Heart left ventricle (tissue), 16 donors: ENCODE measurements at regions not wholly inside any gene's neighbourhood (a gene's known extent, or its start where the extent isn't known, plus 50 kb on each side); places are given as distances from the start of the nearest gene placed in this dataset.

Source experiments
- ATAC-seq, 4 donors: fragments of 200-7000 bp; cut with Tn5 transposase; one replicate each; pipeline ENCODE4 v1.9.1; 2020 to 2022; ENCODE audit warnings: moderate library complexity in 4 of 4, mild to moderate bottlenecking in 3 of 4, moderate number of reproducible peaks in 1 of 4
- DNase-seq, 5 donors: peaks; one replicate each; pipeline ENCODE4 v3.0.0-alpha.2; 2020
- H3K27ac ChIP-seq, 12 donors: fragments of 200-600 bp; sonication (generic) in 4 of 12; one replicate each; pipeline versions ENCODE4 v1.5.0 to v1.8.0; 2016 to 2022; ENCODE audit warnings: mild to moderate bottlenecking in 2 of 12
- H3K27me3 ChIP-seq, 9 donors: fragments of 200-600 bp; sonication (generic) in 2 of 9; one replicate each; pipeline versions ENCODE4 v1.5.1 to v1.8.0; 2016 to 2022; ENCODE audit warnings: mild to moderate bottlenecking in 3 of 9
- H3K36me3 ChIP-seq, 9 donors: fragments of 200-600 bp; sonication (generic) in 2 of 9; one replicate each; pipeline versions ENCODE4 v1.5.0 to v1.8.0; 2018 to 2022; ENCODE audit warnings: mild to moderate bottlenecking in 2 of 9
- H3K4me1 ChIP-seq, 12 donors: fragments of 200-600 bp; sonication (generic) in 4 of 12; one replicate each; pipeline versions ENCODE4 v1.5.0 to v1.8.0; 2016 to 2022; ENCODE audit warnings: mild to moderate bottlenecking in 3 of 12
- H3K4me3 ChIP-seq, 12 donors: fragments of 200-600 bp; sonication (generic) in 4 of 12; one replicate each; pipeline versions ENCODE4 v1.5.0 to v1.8.0; 2017 to 2022; ENCODE audit warnings: mild to moderate bottlenecking in 9 of 12, moderate library complexity in 4 of 12
- H3K9me3 ChIP-seq, 12 donors: fragments of 200-600 bp; sonication (generic) in 4 of 12; one replicate each; pipeline versions ENCODE4 v1.5.0 to v1.8.0; 2016 to 2022; ENCODE audit warnings: mild to moderate bottlenecking in 1 of 12
- POLR2A ChIP-seq, 2 donors: fragments of 450-650 bp; IDR thresholded peaks; one replicate each; pipeline ENCODE4 v1.6.1; 2017; ENCODE audit warnings: antibody characterized with exemption in 2 of 2, mild to moderate bottlenecking in 2 of 2, moderate library complexity in 2 of 2
- WGBS, 4 donors: extraction: QIAGEN DNeasy Blood & Tissue Kit in 2 of 4; methylation state at CpG; one replicate each; pipeline versions ENCODE4 v1.1.5 to v1.1.7; 2013 to 2018; 5-methylcytosine and 5-hydroxymethylcytosine counted together
- intact Hi-C, 10 donors: fragments of 100-400 bp; cut with DNase I; formaldehyde crosslinking; loops; one replicate each; pipeline versions ENCODE4 v1.11.1 to v1.14.2; 2022
- TF ChIP-seq, protein P1 (sequence below), 12 donors: fragments of 200-600 bp; sonication (generic) in 4 of 12; IDR thresholded peaks; one replicate each; pipeline versions ENCODE4 v1.5.0 to v1.8.0; 2018 to 2022; ENCODE audit warnings: antibody characterized with exemption in 12 of 12, mild to moderate bottlenecking in 5 of 12
- donor health status: ischemic (EF 13 %, LVEDD 7.1; RV severe dilation, severe dysfunction).
- donor health status: healthy with polysubstance abuse.
- donor health status: DM: no; HTN: yes; CAD: no.
- donor health status: DM: no; HTN: no; CAD: no.
- donor health status: ischemic (EF 25% LVEDD 6.9; RV normal size, moderate dysfunction).
- donor health status: ischemic (EF 25% LVEDD 5.7; RV mildly dilated, moderate dysfunction).
- donor health status: healthy.
- donor health status: DM: yes; HTN: yes; CAD: no.
- donor health status: ischemic (EF 35%, LVEDD 5.7; RV mildly dilated, moderate dysfunction).
- donor health status: nonischemic (EF 11% LVEDD 7.7; RV severe dilation, severe dysfunction).
- donor health status: DM: yes; HTN: yes; CAD: no.
- donor health status: PGD.
- donor health status: ischemic (EF 29% LVEDD 5.4; RV normal size, mild dysfunction).
- donor health status: nonischemic (EF 23%, LVEDD 6.1; RV moderate dilation, normal function).

DNA sequence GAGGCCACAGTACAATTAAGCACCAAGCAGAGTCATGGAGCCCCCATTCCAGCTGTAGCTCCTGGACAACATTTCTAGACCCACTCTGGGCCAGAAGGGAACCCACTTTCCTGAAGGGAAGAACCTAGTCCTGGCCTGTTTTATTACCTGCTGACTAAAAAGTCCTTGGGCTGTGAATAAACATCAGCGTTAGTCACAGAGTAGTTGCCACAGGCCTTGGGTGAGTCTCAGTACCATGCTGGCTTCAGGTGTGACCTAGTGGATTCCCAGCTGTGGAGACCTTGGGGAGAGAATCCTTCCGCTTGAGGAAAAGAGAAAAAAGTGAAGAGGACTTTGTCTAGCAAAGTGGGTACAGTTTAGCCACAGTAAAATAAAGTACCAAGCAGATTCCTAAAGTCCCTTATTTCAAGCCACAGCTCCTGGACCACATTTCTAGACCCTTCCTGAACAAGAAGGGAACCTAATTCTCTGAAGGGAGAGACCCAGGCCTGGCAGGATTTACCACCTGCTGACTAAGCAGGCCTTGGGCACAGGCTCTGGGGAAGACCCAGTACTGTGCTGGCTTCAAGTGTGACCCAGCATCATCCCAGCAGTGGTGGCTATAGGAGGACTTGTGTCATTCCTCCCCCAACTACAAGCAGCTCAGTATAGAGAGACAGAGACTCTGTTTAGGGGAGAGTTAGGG lies 118.3 kb upstream of the KCNH8 start:
- DNase-seq (no peak), ATAC-seq (no peak)
- Histone ChIP-seq H3K36me3 (no peaks in the 10 kb centered on the region), H3K4me1 (no peaks in the 10 kb centered on the region), H3K27ac (no peak overlapping the region), H3K27me3 (no peaks in the 10 kb centered on the region), H3K4me3 (no peak overlapping the region), H3K9me3 (peaks cover 0 to 6% (median 0%) of the 10 kb centered on the region in 12 donors)
- intact Hi-C loops = loop anchor here in 1 of 10 donors (2.0 kb wide), 1 partner anchor 471 kb away; no protein-coding TSS in a partner anchor
- WGBS, 4 donors = 85 to 94% (median 91%) methylated on average over 2 of the region's 2 CpGs
- TF ChIP-seq POLR2A (IDR thresholded peaks at IDR 0.05) = no peak
- TF ChIP-seq, protein P1, sequence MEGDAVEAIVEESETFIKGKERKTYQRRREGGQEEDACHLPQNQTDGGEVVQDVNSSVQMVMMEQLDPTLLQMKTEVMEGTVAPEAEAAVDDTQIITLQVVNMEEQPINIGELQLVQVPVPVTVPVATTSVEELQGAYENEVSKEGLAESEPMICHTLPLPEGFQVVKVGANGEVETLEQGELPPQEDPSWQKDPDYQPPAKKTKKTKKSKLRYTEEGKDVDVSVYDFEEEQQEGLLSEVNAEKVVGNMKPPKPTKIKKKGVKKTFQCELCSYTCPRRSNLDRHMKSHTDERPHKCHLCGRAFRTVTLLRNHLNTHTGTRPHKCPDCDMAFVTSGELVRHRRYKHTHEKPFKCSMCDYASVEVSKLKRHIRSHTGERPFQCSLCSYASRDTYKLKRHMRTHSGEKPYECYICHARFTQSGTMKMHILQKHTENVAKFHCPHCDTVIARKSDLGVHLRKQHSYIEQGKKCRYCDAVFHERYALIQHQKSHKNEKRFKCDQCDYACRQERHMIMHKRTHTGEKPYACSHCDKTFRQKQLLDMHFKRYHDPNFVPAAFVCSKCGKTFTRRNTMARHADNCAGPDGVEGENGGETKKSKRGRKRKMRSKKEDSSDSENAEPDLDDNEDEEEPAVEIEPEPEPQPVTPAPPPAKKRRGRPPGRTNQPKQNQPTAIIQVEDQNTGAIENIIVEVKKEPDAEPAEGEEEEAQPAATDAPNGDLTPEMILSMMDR (IDR thresholded peaks at IDR 0.05) = no peak

DNA sequence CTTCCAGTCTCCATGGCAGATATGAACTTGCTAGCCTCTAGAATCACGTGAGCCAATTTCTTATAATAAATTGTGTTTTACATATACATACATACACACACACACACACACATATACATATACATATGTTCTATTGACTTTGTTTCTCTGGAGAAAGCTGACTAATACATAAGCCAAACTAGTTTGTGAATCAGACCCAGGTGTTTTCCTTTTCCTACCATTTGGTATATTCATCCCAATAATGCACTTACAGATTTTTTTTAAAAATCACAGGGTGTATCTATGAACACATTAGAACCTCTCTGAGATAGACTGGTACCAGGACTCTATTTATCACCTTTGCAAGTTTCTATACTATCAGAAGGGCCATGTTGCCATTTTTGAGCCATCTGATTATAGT lies 122.9 kb upstream of the KCNH8 start:
- no peaks in the 10 kb centered on the region for H3K27me3 ChIP-seq
- H3K4me1 ChIP-seq = no peaks in the 10 kb centered on the region
- H3K36me3 ChIP-seq = no peaks in the 10 kb centered on the region
- no peak overlapping the region for H3K27ac ChIP-seq
- whole genome bisulfite sequencing, 4 donors = 73 to 85% (median 76%) methylated on average over 1 of the region's 1 CpG
- H3K9me3 ChIP-seq = no peaks in the 10 kb centered on the region
- no peak overlapping the region for H3K4me3 ChIP-seq
- no peak for TF ChIP-seq POLR2A (IDR thresholded peaks at IDR 0.05)
- no peak for DNase-seq
- no peak for ATAC-seq
- intact Hi-C loops = no loop called here

DNA sequence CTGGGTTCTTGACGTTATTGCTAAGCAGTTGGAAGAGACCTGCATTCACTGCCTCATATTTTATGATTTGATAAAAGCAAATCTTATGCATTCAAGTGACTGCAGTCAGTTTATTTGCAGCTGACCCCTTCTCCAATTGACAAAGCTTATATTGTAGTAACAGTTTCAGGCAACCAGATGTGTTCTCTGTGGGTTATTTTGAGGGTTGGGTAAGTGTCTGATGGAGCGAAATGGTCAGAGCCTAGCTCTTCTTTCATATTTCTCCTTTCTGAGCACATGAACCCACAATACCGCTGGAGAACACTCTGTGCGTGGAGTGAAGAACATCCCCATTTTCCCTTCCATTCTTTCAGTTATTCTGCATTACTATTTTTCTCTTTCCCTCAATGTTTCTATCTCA lies 125.8 kb upstream of the KCNH8 start:
- no peak for TF ChIP-seq POLR2A (IDR thresholded peaks at IDR 0.05)
- TF ChIP-seq, protein P1 (IDR thresholded peaks at IDR 0.05) = no peak
- no peaks in the 10 kb centered on the region for H3K9me3 ChIP-seq
- no peak overlapping the region for H3K4me3 ChIP-seq
- no peaks in the 10 kb centered on the region for H3K4me1 ChIP-seq
- WGBS, 4 donors = 81 to 91% (median 88%) methylated on average over 4 of the region's 4 CpGs
- ATAC-seq (no peak), DNase-seq (no peak)
- no peaks in the 10 kb centered on the region for H3K27me3 ChIP-seq
- intact Hi-C loops = no loop called here
- no peaks in the 10 kb centered on the region for H3K36me3 ChIP-seq
- H3K27ac ChIP-seq = no peak overlapping the region

DNA sequence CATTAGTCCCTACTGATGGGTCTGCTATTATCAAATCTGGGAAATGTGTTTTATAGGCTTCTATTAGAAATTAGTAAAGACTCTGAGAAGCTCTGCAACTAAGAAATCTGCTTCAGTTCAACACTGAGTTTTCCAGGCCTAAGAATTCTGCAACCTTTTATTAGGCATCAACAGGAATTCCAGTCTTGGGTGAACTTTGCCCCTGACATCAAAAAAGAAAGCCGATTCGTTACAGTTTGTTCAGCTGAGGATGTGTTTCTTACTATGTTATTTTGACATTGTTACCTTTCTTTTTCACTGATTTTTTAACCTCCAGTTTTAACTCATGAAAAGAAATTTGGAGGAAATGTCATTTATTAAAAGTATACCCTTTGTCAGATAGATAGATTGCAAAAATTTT lies 131.5 kb upstream of the KCNH8 start:
- H3K4me1 ChIP-seq = no peaks in the 10 kb centered on the region
- ATAC-seq (no peak), DNase-seq (no peak)
- H3K4me3 ChIP-seq = no peak overlapping the region
- H3K36me3 ChIP-seq = no peaks in the 10 kb centered on the region
- no peaks in the 10 kb centered on the region for H3K27me3 ChIP-seq
- TF ChIP-seq, protein P1 (IDR thresholded peaks at IDR 0.05) = no peak
- TF ChIP-seq POLR2A (IDR thresholded peaks at IDR 0.05) = no peak
- 87 to 92% (median 87%) methylated on average over 2 of the region's 2 CpGs for WGBS, 4 donors
- H3K9me3 ChIP-seq = no peaks in the 10 kb centered on the region
- H3K27ac ChIP-seq = no peak overlapping the region
- intact Hi-C loops = no loop called here

DNA sequence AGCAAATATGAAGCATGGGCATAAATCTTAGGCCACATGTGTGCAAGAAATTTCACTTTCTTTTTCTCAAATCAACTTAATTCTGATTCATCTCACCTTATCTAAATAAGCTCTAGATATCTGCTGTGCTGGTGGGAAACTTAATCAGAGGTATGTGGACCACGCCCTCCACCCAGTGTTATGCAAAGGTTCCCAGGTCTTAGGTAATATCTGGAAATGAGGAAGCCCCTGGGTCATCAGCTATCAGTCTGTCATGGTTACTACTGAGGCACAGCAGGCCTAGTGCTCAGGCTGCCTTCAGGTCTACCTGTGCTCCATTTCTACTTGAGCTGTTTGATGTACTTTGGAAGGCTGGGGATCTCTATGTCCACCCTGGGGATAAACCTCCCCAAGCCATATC lies 134.4 kb upstream of the KCNH8 start:
- intact Hi-C loops = no loop called here
- no peak overlapping the region for H3K27ac ChIP-seq
- DNase-seq (no peak), ATAC-seq (no peak)
- H3K36me3 ChIP-seq = no peaks in the 10 kb centered on the region
- WGBS, 4 donors = 58 to 79% (median 63%) methylated on average over 1 of the region's 1 CpG
- H3K9me3 ChIP-seq = no peaks in the 10 kb centered on the region
- no peak overlapping the region for H3K4me3 ChIP-seq
- no peaks in the 10 kb centered on the region for H3K27me3 ChIP-seq
- no peak for TF ChIP-seq POLR2A (IDR thresholded peaks at IDR 0.05)
- TF ChIP-seq, protein P1 (IDR thresholded peaks at IDR 0.05) = no peak
- no peaks in the 10 kb centered on the region for H3K4me1 ChIP-seq
